Activated CD8-positive, alpha-beta T cell treated with anti-CD3 and anti-CD28 coated beads, Interleukin-2, amount 10 ng/mL, durations not matched to agents 7 days and 5 days (primary cell): ENCODE measurements at regions not wholly inside any gene's neighbourhood (a gene's known extent, or its start where the extent isn't known, plus 50 kb on each side); places are given as distances from the start of the nearest gene placed in this dataset.

Experiments used
- ATAC-seq: fragments of 150-1000 bp; cut with Tn5 transposase; one replicate; pipeline ENCODE4 v1.10.0; 2021; ENCODE audit warnings: moderate library complexity
- CTCF ChIA-PET: fragments of 350-600 bp; sonication (Branson Sonifier 250); formaldehyde crosslinking; loops from one replicate; lab custom pipeline; 2021; ENCODE audit warnings: antibody characterized with exemption; lab: Charles Lee
- POLR2A ChIA-PET: fragments of 350-600 bp; sonication (Branson Sonifier 250); formaldehyde crosslinking; loops from one replicate; lab custom pipeline; 2021; ENCODE audit warnings: antibody characterized with exemption; lab: Charles Lee
- DNase-seq: peaks from one replicate; pipeline ENCODE4 v3.0.0-alpha.2; 2020
- H3K27ac Mint-ChIP-seq: one replicate; pipeline ENCODE4 v1.8.0; 2021; ENCODE audit warnings: mild to moderate bottlenecking, mixed read lengths
- H3K27me3 Mint-ChIP-seq: one replicate; pipeline ENCODE4 v1.8.0; 2021; ENCODE audit warnings: low read depth, mixed read lengths
- H3K36me3 Mint-ChIP-seq: one replicate; pipeline ENCODE4 v1.8.0; 2021; ENCODE audit warnings: low read depth, mixed read lengths
- H3K4me1 Mint-ChIP-seq: one replicate; pipeline ENCODE4 v1.8.0; 2021; ENCODE audit warnings: low read depth, mixed read lengths
- H3K4me3 Mint-ChIP-seq: one replicate; pipeline ENCODE4 v1.8.0; 2021; ENCODE audit warnings: mild to moderate bottlenecking, mixed read lengths
- H3K9me3 Mint-ChIP-seq: one replicate; pipeline ENCODE4 v1.8.0; 2022; ENCODE audit warnings: mixed read lengths; ENCODE audit not compliant: insufficient read depth

DNA sequence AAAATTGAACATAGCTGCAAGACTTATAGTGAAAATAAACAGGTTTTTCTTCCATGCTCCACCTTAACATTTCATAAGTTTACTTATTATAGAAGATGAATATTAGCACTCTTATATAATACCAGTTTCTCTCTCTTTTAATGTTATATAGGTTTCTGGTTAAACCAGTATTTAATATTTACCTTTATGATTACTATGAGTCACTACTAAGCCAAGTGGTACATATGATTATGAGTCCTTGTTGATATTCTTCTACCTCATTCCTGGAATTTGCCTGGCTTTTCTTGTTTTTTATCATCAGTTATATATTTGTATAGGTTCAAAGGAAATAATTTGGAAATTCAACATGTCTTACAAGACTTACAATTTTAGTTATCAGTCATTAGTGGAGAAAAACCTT, 89.9 kb upstream of the MAOA start:
- CTCF ChIA-PET = interaction anchor here (2.4 kb wide), 1 partner anchor 184 kb away, joined by 10 read pairs; no protein-coding TSS in a partner anchor
- ATAC-seq = no peak
- no peak overlapping the region for H3K4me3 Mint-ChIP-seq

DNA sequence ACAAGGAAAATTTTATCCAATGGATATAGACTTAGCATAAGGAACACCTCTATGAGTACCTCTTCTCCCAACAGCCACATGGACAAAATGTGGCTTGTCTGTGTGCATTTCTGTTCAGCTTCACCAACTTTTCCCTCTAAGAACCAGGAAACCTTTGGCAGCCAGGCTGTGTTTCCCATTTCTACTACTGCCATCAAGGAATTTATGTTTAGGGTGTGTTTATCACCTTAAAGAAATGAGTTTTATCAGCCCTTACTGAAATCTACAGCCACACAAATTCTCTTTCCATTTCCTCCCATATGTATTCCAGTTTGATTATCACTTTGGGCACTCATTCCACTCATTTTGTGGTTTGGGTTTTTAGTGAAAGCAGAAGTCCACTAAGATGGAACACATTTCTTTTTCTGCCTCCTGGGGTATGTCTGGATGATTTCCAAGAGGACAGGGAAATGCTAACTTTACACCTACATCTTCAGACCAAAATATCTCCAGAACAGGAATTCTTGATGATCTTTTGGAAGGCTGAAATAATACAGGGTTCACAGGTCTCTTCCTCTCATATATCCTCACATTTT, 82.6 kb upstream of the MAOA start:
- Mint-ChIP-seq H3K9me3 (no peaks in the 10 kb centered on the region), H3K4me3 (no peak overlapping the region), H3K36me3 (no peaks in the 10 kb centered on the region), H3K4me1 (no peaks in the 10 kb centered on the region), H3K27ac (no peak overlapping the region), H3K27me3 (peaks cover 7% of the 10 kb centered on the region)
- no peak for ATAC-seq
- DNase-seq = no peak
- ChIA-PET POLR2A (no interaction called here), CTCF (no interaction called here)

More for the DNA sequence above, 89.9 kb upstream of the MAOA start:
- no peaks in the 10 kb centered on the region for H3K4me1 Mint-ChIP-seq
- no peaks in the 10 kb centered on the region for H3K9me3 Mint-ChIP-seq
- DNase-seq = no peak
- no peak overlapping the region for H3K27ac Mint-ChIP-seq
- peaks cover 4% of the 10 kb centered on the region for H3K27me3 Mint-ChIP-seq
- H3K36me3 Mint-ChIP-seq = no peaks in the 10 kb centered on the region
- POLR2A ChIA-PET = no interaction called here

DNA sequence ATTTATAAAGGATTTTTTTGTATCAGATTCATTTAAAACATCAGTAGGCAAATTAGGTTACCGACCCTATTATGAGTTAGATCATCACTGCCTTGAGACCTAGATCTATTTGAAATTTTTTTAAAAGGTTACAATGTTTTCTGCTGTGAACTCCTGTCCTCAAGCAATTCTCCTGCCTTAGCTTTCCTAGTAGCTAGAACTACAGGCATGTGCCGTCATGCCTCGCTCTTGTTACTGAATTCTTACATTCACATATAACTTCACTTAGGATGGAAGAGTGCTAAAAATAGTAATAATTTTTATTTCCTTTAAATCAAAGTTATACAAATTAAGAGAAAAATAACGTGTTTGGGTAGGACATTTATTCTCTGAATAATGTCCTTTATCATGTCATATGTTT, 75.5 kb upstream of the MAOA start:
- no peaks in the 10 kb centered on the region for H3K36me3 Mint-ChIP-seq
- no peaks in the 10 kb centered on the region for H3K9me3 Mint-ChIP-seq
- ATAC-seq (no peak), DNase-seq (no peak)
- no peak overlapping the region for H3K4me3 Mint-ChIP-seq
- POLR2A ChIA-PET = no interaction called here
- CTCF ChIA-PET = no interaction called here
- H3K4me1 Mint-ChIP-seq = no peaks in the 10 kb centered on the region
- H3K27me3 Mint-ChIP-seq = peaks cover 5% of the 10 kb centered on the region
- H3K27ac Mint-ChIP-seq = no peak overlapping the region

DNA sequence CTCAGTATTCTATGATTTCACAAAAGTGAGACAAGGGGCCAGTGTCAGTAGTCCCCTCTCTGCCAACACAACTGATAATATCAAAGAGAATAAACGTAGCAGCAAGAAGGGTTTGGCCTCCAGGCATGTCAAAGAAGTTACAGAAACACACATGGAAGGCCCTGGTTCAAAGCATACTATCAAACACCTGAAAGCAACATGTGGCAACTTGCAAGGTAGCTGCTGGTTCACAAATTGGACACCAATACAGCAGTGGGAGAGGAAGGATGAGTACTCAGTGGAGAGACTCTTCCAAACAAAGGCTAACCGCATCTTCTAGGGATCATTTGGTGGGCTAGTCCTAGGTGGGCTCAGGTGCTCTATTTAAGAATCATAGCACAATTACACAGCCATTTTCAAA, 74.9 kb upstream of the MAOA start:
- CTCF ChIA-PET = no interaction called here
- POLR2A ChIA-PET = no interaction called here
- Mint-ChIP-seq H3K36me3 (no peaks in the 10 kb centered on the region), H3K9me3 (no peaks in the 10 kb centered on the region), H3K4me3 (no peak overlapping the region), H3K27ac (no peak overlapping the region), H3K27me3 (peaks cover 5% of the 10 kb centered on the region), H3K4me1 (no peaks in the 10 kb centered on the region)
- DNase-seq (no peak), ATAC-seq (no peak)

DNA sequence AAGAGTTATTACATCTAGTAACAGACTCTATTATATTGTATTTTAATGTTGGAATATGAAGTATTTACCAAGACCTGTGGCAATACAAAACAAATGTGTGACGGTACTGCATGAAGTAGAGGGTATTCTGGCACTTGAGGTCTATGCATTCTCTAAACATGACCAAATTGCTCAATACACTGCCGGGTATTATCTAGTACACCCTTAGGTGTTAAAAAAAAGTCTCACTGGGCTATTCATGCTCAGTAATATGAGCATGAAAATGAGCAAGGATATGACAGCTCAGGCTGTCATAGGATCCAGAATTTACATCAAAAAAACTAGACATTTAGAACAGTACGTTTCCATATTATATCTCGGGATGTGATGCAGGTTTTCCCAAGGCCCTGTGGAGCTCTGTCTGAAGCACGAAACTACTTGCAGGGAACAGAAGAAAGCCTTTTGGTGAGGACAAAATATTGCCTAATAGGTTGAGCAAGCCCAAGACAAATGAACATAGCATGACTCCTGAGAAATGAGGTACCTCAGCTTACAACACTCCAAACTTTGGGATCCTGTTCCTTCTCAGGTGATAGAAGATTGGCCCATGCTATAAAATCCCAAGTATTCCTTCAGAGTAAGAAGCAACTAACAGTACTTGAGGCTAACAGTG, 74.1 kb upstream of the MAOA start:
- Mint-ChIP-seq H3K27ac (no peak overlapping the region), H3K4me1 (no peaks in the 10 kb centered on the region), H3K4me3 (no peak overlapping the region), H3K9me3 (no peaks in the 10 kb centered on the region), H3K27me3 (peaks cover 5% of the 10 kb centered on the region), H3K36me3 (no peaks in the 10 kb centered on the region)
- no peak for ATAC-seq
- ChIA-PET CTCF (no interaction called here), POLR2A (no interaction called here)
- DNase-seq = no peak

DNA sequence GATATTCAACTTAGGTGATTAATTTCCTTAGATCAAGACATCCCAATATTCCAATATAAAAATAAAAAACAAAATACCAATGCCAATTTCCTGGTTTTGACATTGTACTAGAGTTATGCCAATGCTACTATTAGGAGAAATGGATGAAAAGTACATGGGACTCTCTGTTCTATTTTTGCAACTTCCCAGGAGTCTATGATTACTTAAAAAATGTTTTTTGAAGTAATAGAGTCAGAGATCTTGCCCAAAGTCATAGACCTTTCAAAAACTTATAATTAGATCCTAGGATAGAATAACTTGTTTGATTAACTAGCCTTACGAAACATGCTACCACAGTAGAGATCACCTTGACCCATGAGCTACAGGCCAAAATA, 73.6 kb upstream of the MAOA start:
- H3K36me3 Mint-ChIP-seq = no peaks in the 10 kb centered on the region
- POLR2A ChIA-PET = no interaction called here
- H3K4me3 Mint-ChIP-seq = no peak overlapping the region
- DNase-seq (no peak), ATAC-seq (no peak)
- CTCF ChIA-PET = no interaction called here
- peaks cover 5% of the 10 kb centered on the region for H3K27me3 Mint-ChIP-seq
- H3K27ac Mint-ChIP-seq = no peak overlapping the region
- H3K9me3 Mint-ChIP-seq = no peaks in the 10 kb centered on the region
- no peaks in the 10 kb centered on the region for H3K4me1 Mint-ChIP-seq

DNA sequence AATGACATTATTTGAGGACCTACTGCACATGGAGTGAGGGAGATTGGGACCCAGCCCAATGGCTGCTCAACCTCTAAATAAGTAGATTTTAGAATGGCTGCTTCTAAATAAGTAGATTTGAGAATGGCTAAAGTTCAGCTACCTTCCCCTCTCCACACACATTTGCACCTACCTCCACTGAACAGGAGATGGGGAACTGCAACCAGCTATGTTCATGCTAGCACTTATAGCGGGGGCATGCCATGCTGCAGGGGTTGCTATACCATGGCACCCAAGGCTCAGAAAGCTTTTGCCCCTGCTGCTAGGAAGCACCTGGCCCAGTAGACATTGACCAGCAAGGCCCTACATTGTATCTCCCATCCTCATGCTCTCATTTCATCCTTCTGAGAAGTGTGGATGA, 70.2 kb upstream of the MAOA start:
- no peaks in the 10 kb centered on the region for H3K4me1 Mint-ChIP-seq
- DNase-seq = no peak
- H3K9me3 Mint-ChIP-seq = no peaks in the 10 kb centered on the region
- CTCF ChIA-PET = no interaction called here
- no peaks in the 10 kb centered on the region for H3K36me3 Mint-ChIP-seq
- no peak overlapping the region for H3K4me3 Mint-ChIP-seq
- no peaks in the 10 kb centered on the region for H3K27me3 Mint-ChIP-seq
- no peak overlapping the region for H3K27ac Mint-ChIP-seq
- POLR2A ChIA-PET = no interaction called here
- no peak for ATAC-seq

DNA sequence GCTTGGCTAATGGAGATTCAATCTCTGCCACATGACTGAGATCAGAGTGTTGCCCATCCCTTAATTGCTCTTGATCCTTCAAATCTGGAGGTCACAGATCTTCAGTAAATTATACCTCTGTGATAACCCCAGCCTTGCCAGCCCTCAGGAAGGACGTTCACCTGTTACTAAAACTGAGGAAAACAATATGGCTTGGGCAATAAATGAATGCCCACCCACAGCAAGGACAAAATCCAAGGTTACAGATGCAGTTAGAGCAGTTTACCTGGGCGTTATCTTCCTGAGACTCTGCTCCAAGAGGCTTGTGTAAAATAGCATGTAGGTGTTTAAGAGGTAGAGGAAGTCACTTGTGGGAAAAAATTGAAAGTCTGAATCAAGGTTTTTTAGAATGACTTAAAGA, 69.3 kb upstream of the MAOA start:
- Mint-ChIP-seq H3K9me3 (no peaks in the 10 kb centered on the region), H3K36me3 (no peaks in the 10 kb centered on the region), H3K27me3 (no peaks in the 10 kb centered on the region), H3K4me3 (no peak overlapping the region), H3K4me1 (no peaks in the 10 kb centered on the region), H3K27ac (no peak overlapping the region)
- DNase-seq (no peak), ATAC-seq (no peak)
- ChIA-PET POLR2A (no interaction called here), CTCF (no interaction called here)

DNA sequence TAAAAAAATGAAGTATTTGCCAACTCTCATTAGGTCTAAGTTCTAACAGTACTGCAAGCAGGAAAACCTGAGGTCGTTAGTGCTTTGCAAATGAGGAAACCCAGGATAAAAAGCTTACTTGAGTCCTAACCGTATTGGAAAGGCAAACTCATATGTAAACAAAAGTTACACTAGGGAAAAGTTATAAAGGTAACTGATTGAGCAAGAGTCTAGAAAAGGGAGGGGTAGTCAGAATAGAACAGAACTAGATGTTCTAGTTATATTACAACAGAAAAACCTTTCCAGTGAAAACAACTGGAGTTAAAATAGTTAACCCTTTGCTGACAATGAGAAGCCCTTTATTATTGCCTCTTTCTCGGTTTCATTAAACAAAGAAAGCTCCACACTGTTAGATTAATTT, 66.4 kb upstream of the MAOA start:
- no peak overlapping the region for H3K4me3 Mint-ChIP-seq

DNA sequence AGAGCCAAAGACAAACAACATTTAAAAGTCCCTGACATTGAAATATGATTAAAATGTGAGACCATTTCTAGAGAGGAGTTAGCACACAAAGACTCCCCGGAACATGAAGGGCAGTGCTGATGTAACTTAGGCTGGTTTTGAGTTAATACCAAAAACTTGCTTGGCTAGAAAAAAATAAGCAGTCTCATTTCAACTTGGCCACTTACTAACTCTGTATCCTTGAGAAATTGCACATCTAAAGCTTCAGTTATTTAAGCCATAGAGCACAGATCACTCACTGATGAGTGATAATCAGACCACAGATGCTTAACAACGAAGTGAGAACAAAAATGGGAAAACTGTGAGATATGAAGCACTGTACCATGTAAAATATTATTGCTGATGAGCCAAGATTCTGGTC, 65.9 kb upstream of the MAOA start:
- ChIA-PET CTCF (no interaction called here), POLR2A (no interaction called here)
- Mint-ChIP-seq H3K9me3 (no peaks in the 10 kb centered on the region), H3K4me3 (no peak overlapping the region), H3K27me3 (no peaks in the 10 kb centered on the region), H3K36me3 (no peaks in the 10 kb centered on the region), H3K4me1 (no peaks in the 10 kb centered on the region), H3K27ac (no peak overlapping the region)
- ATAC-seq (no peak), DNase-seq (no peak)

More for the DNA sequence above, 66.4 kb upstream of the MAOA start:
- H3K27me3 Mint-ChIP-seq = no peaks in the 10 kb centered on the region
- no peak for DNase-seq
- no peak for ATAC-seq
- ChIA-PET CTCF (no interaction called here), POLR2A (no interaction called here)
- H3K36me3 Mint-ChIP-seq = no peaks in the 10 kb centered on the region
- H3K9me3 Mint-ChIP-seq = no peaks in the 10 kb centered on the region
- no peaks in the 10 kb centered on the region for H3K4me1 Mint-ChIP-seq
- H3K27ac Mint-ChIP-seq = no peak overlapping the region

DNA sequence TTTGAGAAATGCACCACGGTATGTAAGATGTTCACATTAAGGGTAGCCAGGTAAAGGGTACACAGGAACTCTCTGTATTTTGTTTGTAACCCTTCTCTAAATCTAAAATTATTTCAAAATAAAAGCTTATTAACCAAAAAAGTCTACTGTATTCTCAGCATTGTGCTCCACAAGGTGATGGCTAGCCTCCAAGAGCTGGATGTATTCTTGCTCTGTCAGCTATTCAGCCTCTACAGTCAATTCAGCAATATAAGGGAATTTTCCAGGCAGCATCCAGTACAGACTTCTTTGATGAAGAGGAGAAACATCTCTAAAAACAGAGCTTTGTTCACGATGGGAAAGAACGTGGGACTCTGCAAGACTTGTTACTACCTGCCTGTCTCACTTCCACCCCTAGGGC, 63.5 kb upstream of the MAOA start:
- no peaks in the 10 kb centered on the region for H3K4me1 Mint-ChIP-seq
- ChIA-PET POLR2A (no interaction called here), CTCF (no interaction called here)
- no peak overlapping the region for H3K27ac Mint-ChIP-seq
- H3K4me3 Mint-ChIP-seq = no peak overlapping the region
- no peak for DNase-seq
- no peaks in the 10 kb centered on the region for H3K9me3 Mint-ChIP-seq
- H3K36me3 Mint-ChIP-seq = no peaks in the 10 kb centered on the region
- ATAC-seq = no peak
- H3K27me3 Mint-ChIP-seq = no peaks in the 10 kb centered on the region

DNA sequence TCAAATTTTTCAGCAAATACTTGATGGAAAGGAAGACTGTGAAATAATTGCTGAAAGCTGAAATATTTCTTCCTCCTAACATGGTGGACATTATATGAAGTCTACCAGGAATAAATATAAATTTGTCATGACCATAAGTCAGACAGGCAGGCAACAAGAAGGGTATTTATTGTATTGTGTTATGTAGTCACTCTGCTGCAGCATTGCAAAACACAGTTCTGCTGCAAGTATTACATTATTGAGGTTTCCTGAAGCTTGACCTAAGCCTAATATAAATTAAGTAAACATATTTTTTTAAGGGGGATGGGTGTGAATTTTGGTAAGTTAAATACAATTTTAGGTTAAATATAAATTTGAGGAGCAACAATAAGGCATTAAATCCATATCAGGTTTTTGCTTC, 60.2 kb upstream of the MAOA start:
- H3K4me3 Mint-ChIP-seq = no peak overlapping the region
- H3K27me3 Mint-ChIP-seq = no peaks in the 10 kb centered on the region
- ATAC-seq (no peak), DNase-seq (no peak)
- no peaks in the 10 kb centered on the region for H3K36me3 Mint-ChIP-seq
- H3K9me3 Mint-ChIP-seq = no peaks in the 10 kb centered on the region
- ChIA-PET CTCF (no interaction called here), POLR2A (no interaction called here)
- no peaks in the 10 kb centered on the region for H3K4me1 Mint-ChIP-seq
- no peak overlapping the region for H3K27ac Mint-ChIP-seq

DNA sequence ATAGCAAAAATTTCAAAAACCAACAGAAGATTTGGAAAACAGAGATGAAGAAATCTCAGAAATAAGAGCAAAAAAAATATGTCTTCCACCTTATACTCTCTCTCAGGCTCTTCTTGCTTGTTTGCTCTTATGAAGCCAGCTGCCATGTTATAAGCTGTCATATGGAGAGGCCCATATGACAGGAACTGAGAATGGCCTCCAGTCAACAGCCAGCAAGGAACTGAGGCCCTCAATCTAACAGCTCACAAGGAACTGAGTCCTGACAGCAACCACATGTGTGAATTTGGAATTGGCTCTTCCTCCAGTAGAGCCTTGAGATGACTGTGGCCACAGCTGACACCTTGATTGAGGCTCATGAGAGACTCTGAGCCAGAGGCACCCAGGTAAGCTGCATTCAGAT, 51.3 kb upstream of the MAOA start:
- ATAC-seq (no peak), DNase-seq (no peak)
- Mint-ChIP-seq H3K4me1 (no peaks in the 10 kb centered on the region), H3K36me3 (no peaks in the 10 kb centered on the region), H3K27me3 (no peaks in the 10 kb centered on the region), H3K4me3 (no peak overlapping the region), H3K9me3 (no peaks in the 10 kb centered on the region), H3K27ac (no peak overlapping the region)
- CTCF ChIA-PET = no interaction called here
- POLR2A ChIA-PET = no interaction called here
